Esophagus squamous epithelium (tissue), 4 donors: ENCODE measurements at regions not wholly inside any gene's neighbourhood (a gene's known extent, or its start where the extent isn't known, plus 50 kb on each side); places are given as distances from the start of the nearest gene placed in this dataset.

Source experiments
- CTCF ChIP-seq, 6 experiments: fragments of 450-650 bp in 4 of 6; fragments of 200-600 bp in 2 of 6; sonication (generic) in 2 of 6; IDR thresholded peaks; one replicate each; pipeline ENCODE4 v1.5.1; 2016 to 2019; ENCODE audit warnings: antibody characterized with exemption in 6 of 6, mild to moderate bottlenecking in 4 of 6, moderate library complexity in 4 of 6
- POLR2A ChIP-seq, 4 donors: fragments of 450-650 bp; IDR thresholded peaks; one replicate each; pipeline ENCODE4 v1.6.1; 2017; ENCODE audit warnings: antibody characterized with exemption in 4 of 4, mild to moderate bottlenecking in 4 of 4, moderate library complexity in 3 of 4

- TF ChIP-seq CTCF (IDR thresholded peaks at IDR 0.05), result no peak
- TF ChIP-seq POLR2A (IDR thresholded peaks at IDR 0.05), result no peak
Observed at GRCh38 chr7:17427924-17428323, 129.5 kb downstream of the AHR start.
